Loucy (cell line): ENCODE measurements at regions not wholly inside any gene's neighbourhood (a gene's known extent, or its start where the extent isn't known, plus 50 kb on each side); places are given as distances from the start of the nearest gene placed in this dataset.

Source experiments
- H2AFZ ChIP-seq: fragments of 200-600 bp; sonication (generic); 2 replicates; pipeline ENCODE4 v1.6.0; 2016; ENCODE audit warnings: antibody characterized with exemption, mild to moderate bottlenecking, low read length, moderate library complexity
- H3F3A ChIP-seq: fragments of 200-600 bp; 2 replicates; pipeline ENCODE4 v1.6.0; 2016; ENCODE audit warnings: antibody characterized with exemption, low read depth, mild to moderate bottlenecking
- H3K27me3 ChIP-seq: fragments of 200-600 bp; sonication (generic); 2 replicates; pipeline ENCODE4 v1.6.1; 2014; ENCODE audit warnings: low read length, mild to moderate bottlenecking; ENCODE audit not compliant: insufficient read depth, poor library complexity, severe bottlenecking
- H3K36me3 ChIP-seq: fragments of 200-600 bp; sonication (generic); 2 replicates; pipeline ENCODE4 v1.6.1; 2016; ENCODE audit warnings: low read length; ENCODE audit not compliant: insufficient read depth
- H3K4me1 ChIP-seq: fragments of 200-600 bp; sonication (generic); 2 replicates; pipeline ENCODE4 v1.5.1; 2014; ENCODE audit warnings: low read length, mild to moderate bottlenecking; ENCODE audit not compliant: insufficient read depth, poor library complexity, severe bottlenecking
- H3K4me2 ChIP-seq: fragments of 200-600 bp; sonication (generic); 2 replicates; pipeline ENCODE4 v1.6.0; 2014; ENCODE audit warnings: antibody characterized with exemption, low read length, low read depth, mild to moderate bottlenecking; ENCODE audit not compliant: poor library complexity, severe bottlenecking
- H3K4me3 ChIP-seq: fragments of 200-600 bp; sonication (generic); 2 replicates; pipeline ENCODE4 v1.5.1; 2014; ENCODE audit warnings: low read length, mild to moderate bottlenecking, mixed read lengths; ENCODE audit not compliant: poor library complexity, severe bottlenecking
- H3K79me2 ChIP-seq: fragments of 200-600 bp; sonication (generic); 2 replicates; pipeline ENCODE4 v1.6.1; 2014; ENCODE audit warnings: low read length; ENCODE audit not compliant: insufficient read depth
- H3K9ac ChIP-seq: fragments of 200-600 bp; sonication (generic); 2 replicates; pipeline ENCODE4 v1.6.0; 2014; ENCODE audit warnings: mild to moderate bottlenecking, low read depth, low read length, moderate library complexity; ENCODE audit not compliant: poor library complexity, severe bottlenecking
- H3K9me2 ChIP-seq: fragments of 200-600 bp; sonication (generic); replicated peaks from 2 replicates; pipeline ENCODE4 v1.6.1; 2016; ENCODE audit warnings: low read depth, low read length, mixed read lengths
- H3K9me3 ChIP-seq: fragments of 200-600 bp; sonication (generic); 2 replicates; pipeline ENCODE4 v1.6.1; 2014; ENCODE audit warnings: mild to moderate bottlenecking, antibody characterized with exemption, low read length, low read depth; ENCODE audit not compliant: insufficient read depth
- H4K20me1 ChIP-seq: fragments of 200-600 bp; sonication (generic); 2 replicates; pipeline ENCODE4 v1.6.0; 2014; ENCODE audit warnings: antibody characterized with exemption, low read length, mild to moderate bottlenecking; ENCODE audit not compliant: insufficient read depth, poor library complexity, severe bottlenecking
- EZH2phosphoT487 ChIP-seq: fragments of 200-600 bp; IDR thresholded peaks from 2 replicates; pipeline ENCODE4 v1.6.1; 2018; ENCODE audit warnings: antibody characterized with exemption, mild to moderate bottlenecking, moderate library complexity, borderline replicate concordance
- TF ChIP-seq, protein P1 (sequence below): fragments of 200-600 bp; sonication (generic); conservative IDR thresholded peaks from 2 replicates; pipeline ENCODE4 v1.5.1; 2014; ENCODE audit warnings: mild to moderate bottlenecking, antibody characterized with exemption, low read length

DNA sequence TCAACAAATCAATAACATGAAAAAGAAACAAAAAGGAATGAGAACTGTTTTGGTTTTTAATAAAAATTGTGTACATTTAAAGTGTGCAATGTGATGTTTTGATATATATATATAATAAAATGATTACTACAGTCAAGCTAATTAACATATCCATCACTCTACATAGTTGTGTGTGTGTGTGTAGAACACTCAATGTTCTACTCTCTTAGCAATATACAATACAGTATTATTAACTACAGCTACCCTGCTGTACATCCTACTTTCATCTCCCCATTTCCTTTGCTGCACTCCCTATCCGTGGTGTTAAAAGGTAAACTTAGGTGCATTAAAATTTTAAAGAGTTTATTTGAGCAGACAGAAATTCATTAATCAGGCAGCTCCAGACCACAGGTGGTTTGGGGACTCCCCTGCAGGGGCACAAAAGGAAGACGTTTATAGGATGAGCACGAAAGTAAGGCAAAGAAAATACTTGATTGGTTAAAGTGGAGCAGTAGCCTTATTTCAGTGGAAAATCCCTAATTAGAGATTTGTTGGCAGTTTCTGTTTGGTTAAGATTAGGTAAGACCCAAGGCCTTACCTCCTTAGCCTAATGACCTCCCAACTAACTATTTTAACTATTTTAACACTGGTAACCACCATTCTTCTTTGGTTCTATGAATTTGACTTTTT lies 61.8 kb upstream of the SNRK start:
- no peaks in the 10 kb centered on the region for H3K9me2 ChIP-seq
- no peak overlapping the region for H2AFZ ChIP-seq
- no peak overlapping the region for H3K9ac ChIP-seq
- H3K4me1 ChIP-seq: no peaks in the 10 kb centered on the region
- no peaks in the 10 kb centered on the region for H3K36me3 ChIP-seq
- H3K79me2 ChIP-seq: no peaks in the 10 kb centered on the region
- H3K27me3 ChIP-seq: no peaks in the 10 kb centered on the region
- TF ChIP-seq, protein P1, sequence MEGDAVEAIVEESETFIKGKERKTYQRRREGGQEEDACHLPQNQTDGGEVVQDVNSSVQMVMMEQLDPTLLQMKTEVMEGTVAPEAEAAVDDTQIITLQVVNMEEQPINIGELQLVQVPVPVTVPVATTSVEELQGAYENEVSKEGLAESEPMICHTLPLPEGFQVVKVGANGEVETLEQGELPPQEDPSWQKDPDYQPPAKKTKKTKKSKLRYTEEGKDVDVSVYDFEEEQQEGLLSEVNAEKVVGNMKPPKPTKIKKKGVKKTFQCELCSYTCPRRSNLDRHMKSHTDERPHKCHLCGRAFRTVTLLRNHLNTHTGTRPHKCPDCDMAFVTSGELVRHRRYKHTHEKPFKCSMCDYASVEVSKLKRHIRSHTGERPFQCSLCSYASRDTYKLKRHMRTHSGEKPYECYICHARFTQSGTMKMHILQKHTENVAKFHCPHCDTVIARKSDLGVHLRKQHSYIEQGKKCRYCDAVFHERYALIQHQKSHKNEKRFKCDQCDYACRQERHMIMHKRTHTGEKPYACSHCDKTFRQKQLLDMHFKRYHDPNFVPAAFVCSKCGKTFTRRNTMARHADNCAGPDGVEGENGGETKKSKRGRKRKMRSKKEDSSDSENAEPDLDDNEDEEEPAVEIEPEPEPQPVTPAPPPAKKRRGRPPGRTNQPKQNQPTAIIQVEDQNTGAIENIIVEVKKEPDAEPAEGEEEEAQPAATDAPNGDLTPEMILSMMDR: no peak
- no peak for TF ChIP-seq EZH2phosphoT487
- H3K4me3 ChIP-seq: no peak overlapping the region
- H3K9me3 ChIP-seq: no peaks in the 10 kb centered on the region
- no peak overlapping the region for H3K4me2 ChIP-seq
- no peaks in the 10 kb centered on the region for H3F3A ChIP-seq
- H4K20me1 ChIP-seq: no peaks in the 10 kb centered on the region

DNA sequence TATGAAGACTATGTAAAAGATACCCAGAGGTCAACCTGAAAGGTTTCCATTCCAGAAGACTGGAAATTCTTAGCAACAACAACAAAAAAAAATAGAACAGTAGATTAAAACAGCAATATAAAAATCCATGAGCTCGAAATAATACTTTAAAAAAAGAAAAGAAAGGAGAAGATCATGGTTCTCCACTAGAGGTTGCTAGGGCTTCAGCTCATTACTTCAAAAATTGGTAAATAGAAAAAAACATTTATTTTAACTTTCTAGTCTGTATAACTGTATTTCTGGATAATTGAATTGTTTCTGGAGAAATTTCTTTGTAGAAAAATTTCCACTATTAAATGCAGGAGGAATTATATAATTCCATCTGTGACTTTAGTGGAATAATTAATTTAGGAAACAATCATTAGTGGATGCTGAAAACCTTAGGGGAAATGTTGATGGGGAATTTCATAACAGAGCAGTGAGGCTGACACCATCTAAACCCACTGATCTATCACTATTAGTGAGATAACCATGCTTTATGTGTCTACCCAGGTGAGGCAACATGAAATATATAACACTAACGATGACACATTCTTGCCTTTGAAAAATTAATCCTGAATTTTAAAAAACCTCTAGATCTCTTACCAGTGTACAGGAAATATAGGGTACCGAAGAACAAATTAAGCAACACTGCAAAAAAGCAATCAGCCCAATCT lies 62.5 kb upstream of the SNRK start:
- no peak for TF ChIP-seq EZH2phosphoT487
- TF ChIP-seq, protein P1: peak; percentile 62
- H3K79me2 ChIP-seq: no peaks in the 10 kb centered on the region
- no peak overlapping the region for H3K9ac ChIP-seq
- no peak overlapping the region for H2AFZ ChIP-seq
- H3K9me3 ChIP-seq: no peaks in the 10 kb centered on the region
- no peak overlapping the region for H3K4me2 ChIP-seq
- H3K4me1 ChIP-seq: no peaks in the 10 kb centered on the region
- H3K36me3 ChIP-seq: no peaks in the 10 kb centered on the region
- H3F3A ChIP-seq: no peaks in the 10 kb centered on the region
- no peak overlapping the region for H3K4me3 ChIP-seq
- H3K9me2 ChIP-seq: no peaks in the 10 kb centered on the region
- no peaks in the 10 kb centered on the region for H4K20me1 ChIP-seq
- no peaks in the 10 kb centered on the region for H3K27me3 ChIP-seq

DNA sequence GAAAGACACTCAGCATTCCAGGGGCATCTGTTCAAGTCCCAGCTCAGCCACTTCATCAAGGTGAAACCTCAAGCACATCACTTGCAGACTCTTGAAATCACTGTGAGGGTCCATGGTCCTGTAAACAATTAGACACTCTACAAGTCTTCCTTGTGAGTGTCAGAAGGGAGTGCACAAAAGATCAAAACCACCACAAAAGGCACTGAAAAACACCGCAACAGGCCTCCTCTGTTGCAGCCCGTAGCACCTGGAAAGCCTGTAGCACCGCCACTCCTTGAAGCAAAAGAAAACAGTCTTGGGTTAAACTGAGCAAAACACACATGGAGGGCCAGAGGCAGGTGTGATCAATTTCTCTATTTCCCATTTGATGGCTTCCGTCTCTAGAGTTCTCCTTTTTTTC lies 63.8 kb upstream of the SNRK start:
- no peaks in the 10 kb centered on the region for H3K4me1 ChIP-seq
- H3K4me3 ChIP-seq: no peak overlapping the region
- TF ChIP-seq, protein P1: no peak
- TF ChIP-seq EZH2phosphoT487: no peak

More for the DNA sequence above, 63.8 kb upstream of the SNRK start:
- Histone ChIP-seq H4K20me1 (no peaks in the 10 kb centered on the region), H3K27me3 (no peaks in the 10 kb centered on the region), H3K4me2 (no peak overlapping the region), H3K79me2 (no peaks in the 10 kb centered on the region), H3K9ac (no peak overlapping the region), H3F3A (no peaks in the 10 kb centered on the region), H2AFZ (no peak overlapping the region), H3K36me3 (no peaks in the 10 kb centered on the region), H3K9me2 (no peaks in the 10 kb centered on the region), H3K9me3 (no peaks in the 10 kb centered on the region)
